ENCODE measurements at regions not wholly inside any gene's neighbourhood (a gene's known extent, or its start where the extent isn't known, plus 50 kb on each side); places are given as distances from the start of the nearest gene placed in this dataset.

- H3K27me3 Mint-ChIP-seq (ENCODE audit: insufficient read depth) = peaks cover 1% of the 10 kb centered on the region; the same call in 1 of the 2 replicates
- H3K9me3 Mint-ChIP-seq = peaks cover 52% of the 10 kb centered on the region
- H3K27ac Mint-ChIP-seq = no peak overlapping the region
- DNase-seq = no peak
- H3K36me3 Mint-ChIP-seq (ENCODE audit: low read depth) = no peaks in the 10 kb centered on the region; the same call in 1 of the 2 replicates
- H3K4me1 Mint-ChIP-seq (ENCODE audit: low read depth) = no peaks in the 10 kb centered on the region
- TF ChIP-seq CTCF (IDR thresholded peaks at IDR 0.05) = no peak
- H3K4me3 Mint-ChIP-seq = no peak overlapping the region
Measured at GRCh38 chr2:13650586-13651180, 933.9 kb downstream of the TRIB2 start.

GRCh38 chr2:13651684-13652131 lies 935.0 kb downstream of the TRIB2 start:
- no peak overlapping the region for H3K4me3 Mint-ChIP-seq
- no peak overlapping the region for H3K27ac Mint-ChIP-seq
- H3K27me3 Mint-ChIP-seq (ENCODE audit: insufficient read depth) = peaks cover 1% of the 10 kb centered on the region; the same call in 1 of the 2 replicates
- H3K9me3 Mint-ChIP-seq = peaks cover 48% of the 10 kb centered on the region
- no peak for TF ChIP-seq CTCF (IDR thresholded peaks at IDR 0.05)
- H3K4me1 Mint-ChIP-seq (ENCODE audit: low read depth) = no peaks in the 10 kb centered on the region
- DNase-seq = no peak
- H3K36me3 Mint-ChIP-seq (ENCODE audit: low read depth) = no peaks in the 10 kb centered on the region; the same call in 1 of the 2 replicates

GRCh38 chr2:13652531-13653313 lies 936.0 kb downstream of the TRIB2 start:
- peaks cover 44% of the 10 kb centered on the region for H3K9me3 Mint-ChIP-seq
- no peak for TF ChIP-seq CTCF (IDR thresholded peaks at IDR 0.05)
- peaks cover 1% of the 10 kb centered on the region; the same call in 1 of the 2 replicates for H3K27me3 Mint-ChIP-seq (ENCODE audit: insufficient read depth)
- H3K36me3 Mint-ChIP-seq (ENCODE audit: low read depth) = no peaks in the 10 kb centered on the region; the same call in 1 of the 2 replicates
- H3K4me1 Mint-ChIP-seq (ENCODE audit: low read depth) = no peaks in the 10 kb centered on the region
- H3K27ac Mint-ChIP-seq = no peak overlapping the region
- H3K4me3 Mint-ChIP-seq = no peak overlapping the region
- no peak for DNase-seq

- TF ChIP-seq CTCF (IDR thresholded peaks at IDR 0.05) = no peak
- Mint-ChIP-seq H3K4me1 (ENCODE audit: low read depth) (no peaks in the 10 kb centered on the region), H3K9me3 (peaks cover 47% of the 10 kb centered on the region), H3K27me3 (ENCODE audit: insufficient read depth) (peaks cover 1% of the 10 kb centered on the region; the same call in 1 of the 2 replicates), H3K4me3 (no peak overlapping the region), H3K36me3 (ENCODE audit: low read depth) (no peaks in the 10 kb centered on the region; the same call in 1 of the 2 replicates), H3K27ac (no peak overlapping the region)
- no peak for DNase-seq
Measured at GRCh38 chr2:13654416-13654815, 937.7 kb downstream of the TRIB2 start.

GRCh38 chr2:13660231-13660630 lies 943.5 kb downstream of the TRIB2 start:
- Mint-ChIP-seq H3K36me3 (ENCODE audit: low read depth) (no peaks in the 10 kb centered on the region; the same call in 1 of the 2 replicates), H3K4me1 (ENCODE audit: low read depth) (no peaks in the 10 kb centered on the region), H3K9me3 (peaks cover 48% of the 10 kb centered on the region), H3K27me3 (ENCODE audit: insufficient read depth) (no peaks in the 10 kb centered on the region; the same call in 1 of the 2 replicates), H3K4me3 (no peak overlapping the region), H3K27ac (no peak overlapping the region)
- TF ChIP-seq CTCF (IDR thresholded peaks at IDR 0.05) = no peak
- no peak for DNase-seq
